ENCODE measurements at regions not wholly inside any gene's neighbourhood (a gene's known extent, or its start where the extent isn't known, plus 50 kb on each side); places are given as distances from the start of the nearest gene placed in this dataset.

DNA sequence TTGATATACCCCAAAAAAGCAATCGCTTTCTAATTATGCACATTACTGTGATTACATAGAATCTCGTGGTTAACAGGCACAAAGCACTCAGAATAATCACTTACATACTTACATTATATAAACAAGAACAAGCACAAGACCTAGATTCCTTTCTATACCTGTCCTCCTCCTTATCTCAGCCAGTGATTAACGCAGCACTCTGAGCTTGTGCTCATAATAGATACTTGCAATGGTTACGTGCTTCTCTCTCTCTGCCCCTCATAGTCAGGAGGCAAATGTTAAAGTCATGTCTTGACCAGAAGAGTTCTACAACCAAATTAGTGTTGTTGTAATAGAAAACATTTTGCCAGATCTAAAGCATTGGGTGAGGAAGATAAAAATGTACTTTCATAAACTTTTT is 342.2 kb upstream of the PKDCC start:
- DNase-seq: no peak

DNA sequence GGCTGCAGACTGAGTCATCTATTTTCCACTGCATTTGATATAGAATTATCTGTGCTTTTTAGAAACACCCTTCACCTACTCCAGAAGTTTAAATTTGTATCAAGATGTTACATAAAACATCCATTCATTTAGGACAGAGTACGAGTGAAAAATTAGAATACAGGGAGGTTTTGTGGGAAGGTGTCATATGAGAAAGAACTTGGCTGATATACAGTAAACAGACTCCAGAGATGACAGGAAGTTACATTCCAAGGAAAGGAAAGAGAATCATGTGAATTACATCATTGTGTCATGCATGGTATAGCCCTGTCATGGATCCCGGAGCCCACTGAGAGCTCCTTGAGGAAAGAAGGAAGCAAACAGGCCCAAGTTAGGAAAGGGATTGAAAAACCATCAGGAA is 341.5 kb upstream of the PKDCC start:
- DNase-seq: no peak

DNA sequence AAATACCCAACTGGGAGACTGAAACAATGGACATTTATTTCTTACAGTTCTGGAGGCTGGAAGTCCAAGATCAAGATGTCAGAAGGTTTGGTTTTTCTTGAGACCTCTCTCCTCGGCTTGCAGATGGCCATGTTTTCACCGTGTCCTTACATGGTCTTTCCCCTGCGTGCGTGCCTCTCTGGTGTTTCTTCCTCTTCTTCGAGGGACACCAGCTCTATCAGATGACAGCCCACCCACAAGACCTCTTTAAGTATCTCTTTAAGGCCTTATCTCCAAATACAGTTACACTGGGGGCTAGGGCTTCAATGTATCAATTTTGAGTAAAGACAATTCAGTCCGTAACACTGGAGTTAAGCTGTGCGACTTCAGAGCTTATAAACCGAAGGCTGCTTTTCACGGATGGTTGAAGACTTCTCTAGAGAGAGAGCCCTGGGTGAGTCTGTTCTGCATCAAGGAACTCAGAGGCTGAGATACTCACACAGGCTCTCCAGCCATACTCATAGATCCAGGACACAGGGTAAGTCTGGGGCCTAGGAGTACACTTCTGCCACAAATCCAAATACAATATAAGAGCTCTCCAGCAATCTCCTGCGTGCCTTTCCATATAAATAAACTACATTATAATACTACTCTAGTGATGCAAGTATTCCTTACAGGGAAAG is 339.9 kb upstream of the PKDCC start:
- no peak for DNase-seq

DNA sequence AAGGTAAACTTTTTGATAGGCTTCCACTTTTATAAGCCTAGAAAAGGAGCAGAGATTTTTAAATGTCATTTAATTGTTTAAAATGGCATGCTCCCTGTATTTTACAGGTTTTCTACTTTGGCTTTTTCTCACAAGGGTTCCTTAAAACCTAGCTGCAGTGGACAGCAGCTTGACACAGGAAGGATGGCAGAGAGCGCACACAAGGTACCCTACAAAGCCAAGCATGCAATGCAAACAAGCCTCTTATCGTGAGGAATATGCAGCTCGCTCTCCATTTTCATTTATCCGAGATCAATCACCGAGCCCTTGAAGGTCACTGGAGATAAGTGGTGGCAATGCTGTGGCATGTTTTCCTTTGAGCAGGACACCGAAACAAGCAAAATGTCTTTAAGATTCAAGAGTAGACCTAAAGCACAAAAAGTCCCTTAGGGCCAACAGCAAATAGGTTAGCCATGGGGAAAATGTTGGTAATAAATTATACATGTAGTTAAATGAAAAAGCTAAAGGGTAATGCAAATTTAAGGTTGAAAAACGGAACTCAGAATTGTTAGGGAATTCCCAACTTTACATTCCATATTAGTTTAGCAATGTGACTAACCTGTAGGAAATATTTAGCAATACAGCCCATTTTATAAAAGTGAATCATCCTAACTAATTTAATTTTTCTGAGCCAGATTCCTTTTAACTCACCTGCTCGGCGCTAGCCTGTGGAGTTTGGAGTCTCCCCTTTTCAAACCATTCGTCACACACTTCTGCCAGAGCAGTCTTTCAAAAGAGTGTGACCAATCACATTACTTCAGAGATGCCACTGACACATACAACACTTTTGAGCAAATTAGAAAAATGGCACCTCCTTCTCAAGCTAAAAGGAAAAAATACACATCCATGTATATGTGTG is 337.9 kb upstream of the PKDCC start:
- DNase-seq: no peak

- no peak for DNase-seq
Observed at GRCh38 chr2:41710944-41711343, 336.9 kb upstream of the PKDCC start.

DNA sequence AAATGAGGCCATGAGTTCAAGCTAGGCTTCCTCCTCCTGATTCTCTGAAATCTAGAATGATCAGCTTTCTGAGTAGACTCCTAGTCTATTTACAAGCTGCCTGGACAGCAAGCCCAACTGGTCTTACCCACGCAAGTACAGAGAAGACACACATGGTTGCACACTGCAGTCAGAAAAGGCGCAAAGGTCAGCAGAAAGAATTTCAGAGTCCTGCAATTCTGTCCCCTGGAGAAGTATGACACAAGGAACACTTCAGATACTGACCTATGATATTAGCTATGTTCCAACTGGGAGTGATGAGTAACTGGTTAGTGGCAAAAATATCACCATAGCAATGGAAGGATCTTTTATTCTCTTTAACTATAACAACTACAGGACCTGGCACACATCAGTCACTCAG is 336.1 kb upstream of the PKDCC start:
- no peak for DNase-seq

DNA sequence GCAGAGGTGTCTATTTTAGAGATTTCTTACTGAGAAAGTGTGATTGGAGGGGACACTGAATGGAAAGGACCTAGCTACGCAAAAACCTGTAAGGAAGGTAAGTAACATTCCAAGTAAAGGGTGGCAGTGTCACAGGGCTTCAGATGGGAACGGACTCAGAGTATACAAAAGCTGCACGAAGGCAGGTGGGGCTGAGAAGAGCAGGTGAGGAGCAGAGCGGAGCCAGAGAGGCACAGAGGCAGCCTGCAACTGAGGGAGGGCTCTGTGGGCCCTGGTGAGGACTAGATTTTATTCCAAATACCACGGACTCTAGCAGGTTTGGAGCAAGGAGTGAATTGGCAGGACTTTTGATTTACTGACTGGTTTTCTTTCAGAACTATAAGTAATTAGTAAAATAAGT is 331.3 kb upstream of the PKDCC start:
- no peak for DNase-seq

GRCh38 chr2:41717839-41718238 is 330.0 kb upstream of the PKDCC start:
- no peak for DNase-seq

DNA sequence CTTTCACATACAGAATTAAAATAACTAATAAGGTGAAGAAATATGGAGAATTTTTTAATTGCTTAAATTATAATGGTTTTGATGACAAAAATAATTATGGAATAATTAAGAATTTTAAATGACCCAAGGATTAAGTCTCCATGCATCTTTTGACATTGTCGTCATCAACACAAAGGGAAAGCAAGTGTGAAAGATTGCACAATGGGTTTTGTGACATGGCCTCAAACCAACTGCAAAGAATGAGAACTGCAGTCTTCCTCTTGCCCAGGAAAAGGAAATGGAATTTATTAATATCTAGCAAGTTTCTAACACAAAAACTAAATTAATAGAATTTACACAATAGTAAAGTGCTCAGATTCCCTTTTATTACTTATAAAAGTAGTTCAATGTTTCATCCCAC is 329.1 kb upstream of the PKDCC start:
- no peak for DNase-seq

DNA sequence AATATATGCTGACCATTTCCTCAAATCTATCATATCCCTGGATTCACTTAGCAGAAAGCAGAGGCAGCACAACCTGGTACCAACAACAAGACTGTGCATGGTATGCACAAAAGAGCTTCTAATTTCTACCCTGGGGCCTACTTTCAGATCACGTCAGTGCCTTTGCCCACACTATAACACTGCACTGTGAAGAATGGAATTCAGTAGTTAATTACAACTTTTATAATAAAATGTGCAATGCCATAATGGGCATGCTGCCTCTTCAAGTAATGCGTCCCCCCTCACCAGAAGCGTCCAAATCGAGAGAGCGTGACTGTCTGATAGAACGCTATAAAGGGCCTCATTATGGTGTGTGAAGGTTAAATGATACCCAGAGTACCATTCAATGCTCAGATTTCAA is 328.1 kb upstream of the PKDCC start:
- no peak for DNase-seq

DNA sequence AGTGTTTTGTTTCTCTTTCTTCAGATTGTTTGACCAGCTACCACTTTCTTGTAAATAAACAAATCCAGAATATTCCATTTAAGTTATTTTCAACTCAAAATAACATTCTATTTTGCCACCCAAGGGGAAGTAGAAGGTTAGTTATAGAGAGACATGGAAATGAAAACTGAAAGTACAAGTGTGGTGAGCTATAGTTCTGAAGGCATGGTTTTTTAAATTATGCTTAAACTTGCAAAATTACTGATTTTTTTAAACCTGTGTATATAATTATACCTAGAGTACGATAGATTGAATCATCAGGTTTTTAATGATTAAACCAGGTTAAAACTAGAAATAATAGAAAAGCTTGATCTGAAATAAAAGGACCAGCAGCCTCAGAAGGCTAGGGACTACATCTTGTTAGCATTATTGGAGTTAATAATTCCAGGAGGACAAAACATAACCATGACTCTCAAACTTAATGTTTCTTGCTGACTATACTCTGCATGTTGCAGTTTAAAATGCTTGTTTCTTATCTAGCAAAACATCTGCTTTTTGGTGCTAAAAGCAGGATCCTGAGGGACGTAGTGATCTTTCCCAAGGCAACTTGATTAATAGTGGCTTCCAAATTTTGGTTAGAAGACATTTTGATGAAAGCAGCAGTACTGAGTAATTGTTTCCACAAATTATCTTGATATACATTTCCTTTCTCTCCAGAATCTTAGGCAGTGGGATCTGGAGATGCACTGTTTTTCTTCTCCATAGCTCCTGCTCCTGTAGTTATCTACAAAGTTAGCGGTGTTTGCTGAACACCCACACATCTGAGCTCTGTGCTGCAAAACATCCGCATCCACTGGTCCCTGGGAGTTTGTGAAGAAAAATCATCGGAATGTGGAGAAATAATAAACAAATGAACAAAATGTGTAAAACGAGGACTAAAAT is 327.2 kb upstream of the PKDCC start:
- DNase-seq: no peak

- DNase-seq: no peak
Observed at GRCh38 chr2:41722668-41723369, 325.0 kb upstream of the PKDCC start.

DNA sequence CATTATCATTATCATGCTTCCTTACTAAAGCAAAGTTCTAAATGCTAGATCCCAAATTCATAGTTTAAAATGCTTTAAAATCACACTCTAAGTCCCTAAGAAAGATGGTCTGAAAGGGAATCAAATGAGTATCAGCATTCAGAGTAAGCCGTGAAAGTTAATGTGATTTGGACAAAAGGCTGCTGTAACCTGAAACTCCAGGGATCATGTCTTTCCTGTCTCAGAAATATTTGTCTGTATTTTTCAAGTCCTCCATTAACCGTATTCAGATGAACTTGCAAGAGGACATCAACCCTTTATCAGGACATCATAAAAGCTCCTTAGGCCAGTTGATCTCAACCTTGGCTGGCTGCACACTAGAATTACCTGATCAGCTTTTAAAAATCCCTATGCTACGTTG is 324.3 kb upstream of the PKDCC start:
- no peak for DNase-seq

DNA sequence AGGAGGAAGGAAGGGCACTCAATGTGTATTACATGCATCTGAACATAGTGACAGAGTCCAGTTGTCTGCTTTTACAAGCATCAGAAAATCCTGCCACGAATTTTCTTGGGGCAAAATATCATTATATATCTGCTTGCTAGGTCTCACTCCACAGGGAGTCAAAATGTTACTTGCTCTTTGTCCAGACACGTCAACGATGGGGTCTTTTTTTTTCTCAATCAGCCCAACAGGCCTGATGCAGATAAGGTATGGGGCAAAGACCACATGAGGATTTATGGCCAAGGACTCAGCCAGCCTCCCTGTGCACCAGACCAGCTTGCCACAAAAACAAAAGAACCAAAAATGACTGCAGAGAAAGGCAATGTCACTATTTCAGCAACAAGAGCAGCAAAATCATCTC is 323.4 kb upstream of the PKDCC start:
- DNase-seq: no peak

DNA sequence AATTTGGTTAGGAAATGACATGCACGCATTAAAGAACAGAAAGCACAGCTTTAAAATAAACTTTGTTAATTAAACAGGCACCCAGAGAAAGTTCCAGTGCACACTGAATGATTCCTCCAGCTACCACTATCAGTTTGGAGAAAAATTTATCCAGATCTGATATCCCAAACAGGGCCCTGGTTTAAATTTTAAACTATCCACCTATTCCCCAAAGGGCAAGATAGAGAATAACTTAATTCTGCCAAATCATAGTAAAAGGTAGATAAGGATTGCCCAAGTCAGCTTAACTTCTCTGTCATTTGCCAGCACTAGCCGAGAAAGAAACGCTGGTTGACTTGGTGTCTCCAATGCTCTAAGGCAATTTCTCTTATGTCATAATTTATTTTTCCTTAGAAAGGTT is 321.9 kb upstream of the PKDCC start:
- DNase-seq: no peak

DNA sequence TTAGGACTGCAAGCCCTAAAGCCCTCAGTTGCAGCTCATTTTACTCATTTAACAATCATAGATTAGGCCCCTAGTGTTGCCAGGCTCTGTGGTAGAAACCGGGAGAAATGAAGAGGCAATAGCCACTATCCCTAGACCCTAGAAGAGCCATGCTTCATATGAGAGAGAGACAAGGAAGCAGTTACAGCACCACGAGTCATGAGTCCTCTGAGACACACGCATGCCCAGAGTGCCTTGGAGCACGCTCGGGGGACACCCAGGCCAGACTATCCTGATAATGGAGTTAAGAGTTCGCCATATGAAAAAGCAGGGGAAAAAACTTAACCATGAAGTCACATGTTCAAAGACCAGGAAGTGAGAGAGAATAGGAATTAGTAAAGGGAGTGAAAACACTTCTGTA is 321.5 kb upstream of the PKDCC start:
- DNase-seq: no peak

GRCh38 chr2:41727152-41727551 is 320.7 kb upstream of the PKDCC start:
- DNase-seq: no peak

- no peak for DNase-seq
Observed at GRCh38 chr2:41727711-41728110, 320.1 kb upstream of the PKDCC start.

GRCh38 chr2:41728788-41729338 is 319.0 kb upstream of the PKDCC start:
- no peak for DNase-seq

GRCh38 chr2:41729800-41730364 is 317.9 kb upstream of the PKDCC start:
- DNase-seq: no peak

DNA sequence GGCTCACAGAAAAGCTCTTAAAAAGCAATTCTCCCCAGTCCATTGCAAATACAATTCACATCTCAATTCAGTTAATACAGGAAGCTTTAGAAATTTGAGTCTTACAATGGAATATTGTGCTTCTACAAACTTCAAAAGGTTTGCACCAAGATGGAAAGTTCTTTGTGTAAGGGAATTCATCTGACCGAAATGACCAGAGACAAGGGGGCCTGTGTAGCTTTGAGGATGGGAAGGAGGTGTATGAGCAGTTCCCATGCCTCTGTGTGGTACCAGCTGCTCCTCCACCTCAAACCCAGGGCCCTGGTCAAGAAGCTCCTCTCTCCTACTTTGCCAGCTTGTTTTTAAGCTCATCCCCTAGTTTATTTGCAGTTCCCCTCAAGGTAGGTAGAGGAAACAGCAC is 312.8 kb upstream of the PKDCC start:
- DNase-seq: no peak

DNA sequence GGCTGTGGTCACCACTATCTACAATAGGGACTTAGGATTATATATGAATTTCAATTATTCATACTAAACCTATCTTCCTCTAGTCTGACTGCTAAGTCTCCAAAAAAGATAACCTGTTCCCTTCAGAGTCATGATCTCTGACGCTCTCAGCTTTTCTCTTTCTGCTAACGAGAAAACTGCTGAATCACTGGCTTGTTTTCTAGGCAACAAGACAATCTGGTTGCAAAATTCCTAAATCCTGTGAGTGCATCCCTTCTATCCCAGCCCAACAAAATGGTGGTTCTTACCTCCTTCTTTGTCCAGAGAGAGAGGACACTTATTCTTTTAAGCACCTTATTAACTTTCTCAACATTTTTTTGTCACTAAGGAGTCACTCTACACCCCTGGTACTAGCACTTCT is 312.3 kb upstream of the PKDCC start:
- DNase-seq: no peak
